ENCODE measurements at regions not wholly inside any gene's neighbourhood (a gene's known extent, or its start where the extent isn't known, plus 50 kb on each side); places are given as distances from the start of the nearest gene placed in this dataset.

GRCh38 chrX:49773993-49774392 is 55.1 kb upstream of the PAGE4 start:
- no peak for DNase-seq (ENCODE audit: extremely low read depth in 1 of 11, low read depth in 9 of 11, low spot score in 4 of 11)

GRCh38 chrX:49767236-49767635 is 61.9 kb upstream of the PAGE4 start:
- no peak for DNase-seq (ENCODE audit: extremely low read depth in 1 of 11, low read depth in 9 of 11, low spot score in 4 of 11)

GRCh38 chrX:49762175-49762720 is 66.5 kb upstream of the PAGE1 start:
- DNase-seq (ENCODE audit: extremely low read depth in 1 of 11, low read depth in 9 of 11, low spot score in 4 of 11): no peak

- no peak for DNase-seq (ENCODE audit: extremely low read depth in 1 of 11, low read depth in 9 of 11, low spot score in 4 of 11)
Observed at GRCh38 chrX:49761481-49761880, 65.7 kb upstream of the PAGE1 start.

GRCh38 chrX:49760290-49760890 is 64.6 kb upstream of the PAGE1 start:
- no peak for DNase-seq (ENCODE audit: extremely low read depth in 1 of 11, low read depth in 9 of 11, low spot score in 4 of 11)

GRCh38 chrX:49756692-49757091 is 60.9 kb upstream of the PAGE1 start:
- no peak for DNase-seq (ENCODE audit: extremely low read depth in 1 of 11, low read depth in 9 of 11, low spot score in 4 of 11)

- peak in 4 of 11 donors; percentile 15 to 32 (median 25) for DNase-seq (ENCODE audit: extremely low read depth in 1 of 11, low read depth in 9 of 11, low spot score in 4 of 11)
Observed at GRCh38 chrX:49754233-49754857, 58.6 kb upstream of the PAGE1 start.

GRCh38 chrX:49753691-49754090 is 57.9 kb upstream of the PAGE1 start:
- no peak for DNase-seq (ENCODE audit: extremely low read depth in 1 of 11, low read depth in 9 of 11, low spot score in 4 of 11)

- DNase-seq (ENCODE audit: extremely low read depth in 1 of 11, low read depth in 9 of 11, low spot score in 4 of 11): no peak
Observed at GRCh38 chrX:49748211-49748956, 52.6 kb upstream of the PAGE1 start.

GRCh38 chrX:49746306-49746705 is 50.5 kb upstream of the PAGE1 start:
- no peak for DNase-seq (ENCODE audit: extremely low read depth in 1 of 11, low read depth in 9 of 11, low spot score in 4 of 11)
